Fibroblast of mammary gland (primary cell): ENCODE measurements at regions not wholly inside any gene's neighbourhood (a gene's known extent, or its start where the extent isn't known, plus 50 kb on each side); places are given as distances from the start of the nearest gene placed in this dataset.

Experiments
- DNase-seq: peaks from one replicate; pipeline ENCODE4 v3.0.0-alpha.2; 2010; ENCODE audit warnings: low read depth
- H3K4me3 ChIP-seq: 2 replicates; pipeline ENCODE4 v1.5.1; 2011; ENCODE audit warnings: low read depth, mild to moderate bottlenecking, low read length, moderate library complexity; ENCODE audit not compliant: control insufficient read depth
- CTCF ChIP-seq: conservative IDR thresholded peaks from 2 replicates; pipeline ENCODE4 v1.5.1; 2011; ENCODE audit warnings: low read depth, low read length, inconsistent platforms; ENCODE audit not compliant: control insufficient read depth, insufficient read depth

- no peak overlapping the region for H3K4me3 ChIP-seq
- DNase-seq, result no peak
- TF ChIP-seq CTCF, result no peak
Observed at GRCh38 chr3:166029507-166029906, 192.3 kb upstream of the BCHE start.

- peak; percentile 42 for TF ChIP-seq CTCF
- DNase-seq, result peak; percentile 50
- H3K4me3 ChIP-seq, result no peak overlapping the region
Observed at GRCh38 chr3:166013073-166013679, 176.0 kb upstream of the BCHE start.

GRCh38 chr3:166011771-166012170 lies 174.5 kb upstream of the BCHE start:
- no peak for DNase-seq
- no peak overlapping the region for H3K4me3 ChIP-seq
- no peak for TF ChIP-seq CTCF

GRCh38 chr3:166005126-166005525 lies 167.9 kb upstream of the BCHE start:
- H3K4me3 ChIP-seq, result no peak overlapping the region
- TF ChIP-seq CTCF, result no peak

GRCh38 chr3:165994293-165994692 lies 157.1 kb upstream of the BCHE start:
- H3K4me3 ChIP-seq, result no peak overlapping the region
- no peak for DNase-seq
- no peak for TF ChIP-seq CTCF

More at GRCh38 chr3:166005126-166005525, 167.9 kb upstream of the BCHE start:
- DNase-seq, result no peak

- TF ChIP-seq CTCF, result no peak
- no peak overlapping the region for H3K4me3 ChIP-seq
- no peak for DNase-seq
Observed at GRCh38 chr3:165984589-165984988, 147.4 kb upstream of the BCHE start.

GRCh38 chr3:165983284-165983683 lies 146.1 kb upstream of the BCHE start:
- peak; percentile 7 for DNase-seq
- H3K4me3 ChIP-seq, result no peak overlapping the region
- no peak for TF ChIP-seq CTCF
